ENCODE measurements at regions not wholly inside any gene's neighbourhood (a gene's known extent, or its start where the extent isn't known, plus 50 kb on each side); places are given as distances from the start of the nearest gene placed in this dataset.

DNA sequence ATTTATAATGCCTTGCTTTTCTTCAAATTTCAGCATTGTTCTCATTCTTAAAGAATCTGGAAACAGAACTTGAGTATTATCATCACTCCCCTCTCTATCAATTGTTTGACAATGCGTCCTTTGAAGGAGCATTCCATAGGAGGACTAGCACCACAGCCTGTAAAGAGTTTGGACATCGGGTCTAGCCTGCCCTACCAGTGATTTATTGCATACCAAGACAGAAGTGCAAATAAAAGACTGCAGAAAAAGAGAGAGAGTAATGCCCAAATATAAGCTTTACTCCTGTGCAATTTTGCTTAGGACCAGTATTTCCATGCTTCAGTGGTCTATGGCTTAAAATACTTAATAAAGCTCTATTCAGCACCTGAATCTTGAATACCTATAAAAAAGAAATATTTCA, 55.4 kb upstream of the MAP2 start:
- DNase-seq (ENCODE audit: low spot score): no peak
- peak overlapping the region; percentile 49 for H3K4me3 ChIP-seq
- TF ChIP-seq, protein P1, sequence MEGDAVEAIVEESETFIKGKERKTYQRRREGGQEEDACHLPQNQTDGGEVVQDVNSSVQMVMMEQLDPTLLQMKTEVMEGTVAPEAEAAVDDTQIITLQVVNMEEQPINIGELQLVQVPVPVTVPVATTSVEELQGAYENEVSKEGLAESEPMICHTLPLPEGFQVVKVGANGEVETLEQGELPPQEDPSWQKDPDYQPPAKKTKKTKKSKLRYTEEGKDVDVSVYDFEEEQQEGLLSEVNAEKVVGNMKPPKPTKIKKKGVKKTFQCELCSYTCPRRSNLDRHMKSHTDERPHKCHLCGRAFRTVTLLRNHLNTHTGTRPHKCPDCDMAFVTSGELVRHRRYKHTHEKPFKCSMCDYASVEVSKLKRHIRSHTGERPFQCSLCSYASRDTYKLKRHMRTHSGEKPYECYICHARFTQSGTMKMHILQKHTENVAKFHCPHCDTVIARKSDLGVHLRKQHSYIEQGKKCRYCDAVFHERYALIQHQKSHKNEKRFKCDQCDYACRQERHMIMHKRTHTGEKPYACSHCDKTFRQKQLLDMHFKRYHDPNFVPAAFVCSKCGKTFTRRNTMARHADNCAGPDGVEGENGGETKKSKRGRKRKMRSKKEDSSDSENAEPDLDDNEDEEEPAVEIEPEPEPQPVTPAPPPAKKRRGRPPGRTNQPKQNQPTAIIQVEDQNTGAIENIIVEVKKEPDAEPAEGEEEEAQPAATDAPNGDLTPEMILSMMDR (IDR thresholded peaks at IDR 0.05): no peak
- no peak overlapping the region for H3K27ac ChIP-seq

DNA sequence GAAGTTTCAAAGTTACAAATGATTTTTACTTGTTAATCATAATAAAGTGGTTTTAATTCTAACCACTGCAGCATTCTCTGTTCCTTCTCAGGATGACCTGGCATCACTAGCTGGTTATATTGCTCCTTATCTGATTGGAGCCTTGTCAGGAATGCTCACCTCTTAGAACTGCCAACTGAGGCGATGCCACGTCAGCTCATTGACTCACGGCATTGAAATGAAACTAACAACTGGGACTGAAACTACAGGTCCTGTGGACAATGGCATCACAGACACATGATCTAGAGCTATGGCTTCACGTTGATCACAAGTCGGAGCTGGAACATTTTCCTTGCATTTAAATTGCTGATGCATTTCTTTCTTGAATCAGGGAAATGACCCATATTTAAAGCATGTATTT, 54.9 kb upstream of the MAP2 start:
- TF ChIP-seq, protein P1 (IDR thresholded peaks at IDR 0.05): no peak
- no peak for DNase-seq (ENCODE audit: low spot score)
- Histone ChIP-seq H3K4me3 (peak overlapping the region; percentile 49), H3K27ac (no peak overlapping the region)

DNA sequence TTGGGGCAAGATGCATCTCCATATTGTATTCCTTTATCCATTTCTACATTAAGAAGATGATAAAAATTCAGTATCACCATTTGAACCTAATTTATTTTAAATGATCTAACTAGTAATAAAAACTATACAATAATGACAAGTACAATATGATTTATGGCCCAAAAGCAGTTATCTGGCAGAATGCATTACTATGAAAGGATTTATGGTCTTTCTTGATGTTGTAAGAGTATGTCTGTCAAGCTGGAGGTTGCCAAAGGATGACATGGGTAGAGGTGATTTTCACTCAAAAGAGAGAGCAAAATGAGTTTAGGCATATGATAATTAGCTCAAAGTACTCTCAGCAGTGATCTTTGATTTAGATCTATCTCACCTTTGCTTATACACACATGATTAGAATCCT, 54.2 kb upstream of the MAP2 start:
- DNase-seq (ENCODE audit: low spot score): no peak
- TF ChIP-seq, protein P1 (IDR thresholded peaks at IDR 0.05): no peak
- Histone ChIP-seq H3K27ac (no peak overlapping the region), H3K4me3 (no peak overlapping the region)

DNA sequence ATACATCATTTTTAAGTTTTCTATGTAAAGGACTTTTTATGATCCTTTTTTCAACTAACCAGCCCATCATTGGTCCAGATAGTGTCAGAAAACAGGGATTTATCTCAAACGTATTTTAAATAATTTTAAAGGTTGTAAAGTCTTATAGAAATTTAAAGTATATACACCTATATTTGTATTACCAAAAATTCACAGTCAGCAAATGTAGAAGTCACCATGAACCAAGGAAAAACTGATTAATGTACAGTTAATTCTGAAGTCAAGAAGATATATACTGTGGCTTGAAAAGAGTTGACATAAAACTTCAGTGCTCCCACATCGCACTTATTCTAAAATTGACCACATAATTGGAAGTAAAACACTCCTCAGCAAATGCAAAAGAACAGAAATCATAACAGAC, 52.4 kb upstream of the MAP2 start:
- H3K4me3 ChIP-seq: no peak overlapping the region
- H3K27ac ChIP-seq: no peak overlapping the region
- TF ChIP-seq, protein P1 (IDR thresholded peaks at IDR 0.05): no peak
- DNase-seq (ENCODE audit: low spot score): no peak
